Kidney (tissue), 13 donors: ENCODE measurements at regions not wholly inside any gene's neighbourhood (a gene's known extent, or its start where the extent isn't known, plus 50 kb on each side); places are given as distances from the start of the nearest gene placed in this dataset.

Experiments
- DNase-seq, 5 donors: peaks; one replicate each; pipeline ENCODE4 v3.0.0-alpha.2; 2013 to 2020
- FAIRE-seq: peaks from 2 replicates; lab custom pipeline; 2012; peaks lifted over from hg19 to GRCh38; lab: Jason Lieb, UNC
- H3K27ac ChIP-seq, 2 donors: one replicate each; pipeline ENCODE4 v1.7.0; 2013; ENCODE audit warnings: low read depth in 2 of 2, low read length in 2 of 2, inconsistent platforms in 1 of 2
- H3K27me3 ChIP-seq: one replicate; pipeline ENCODE4 v1.7.1; 2013; ENCODE audit warnings: low read length, inconsistent platforms; ENCODE audit not compliant: control insufficient read depth, insufficient read depth
- H3K36me3 ChIP-seq, 3 donors: one replicate each; pipeline versions ENCODE4 v1.7.0 to v1.7.1; 2013; ENCODE audit warnings: low read length in 3 of 3, control low read depth in 1 of 3, inconsistent platforms in 1 of 3; ENCODE audit not compliant: insufficient read depth in 3 of 3, control insufficient read depth in 2 of 3
- H3K4me1 ChIP-seq, 3 donors: one replicate each; pipeline versions ENCODE4 v1.7.0 to v1.7.1; 2013; ENCODE audit warnings: low read length in 3 of 3, inconsistent platforms in 1 of 3, low read depth in 1 of 3; ENCODE audit not compliant: control insufficient read depth in 2 of 3, insufficient read depth in 2 of 3
- H3K4me3 ChIP-seq, 3 donors: one replicate each; pipeline versions ENCODE4 v1.7.0 to v1.8.1; 2013; ENCODE audit warnings: low read length in 3 of 3, control low read depth in 1 of 3, inconsistent platforms in 1 of 3
- H3K9ac ChIP-seq, 3 donors: one replicate each; pipeline versions ENCODE4 v1.7.0 to v1.7.1; 2013; ENCODE audit warnings: low read length in 3 of 3, control low read depth in 1 of 3, inconsistent platforms in 1 of 3
- H3K9me3 ChIP-seq, 3 donors: one replicate each; pipeline versions ENCODE4 v1.7.0 to v1.7.1; 2013; ENCODE audit warnings: low read length in 3 of 3, control low read depth in 1 of 3, inconsistent platforms in 1 of 3; ENCODE audit not compliant: control insufficient read depth in 2 of 3, insufficient read depth in 1 of 3
- intact Hi-C: fragments of 100-400 bp; cut with DNase I; formaldehyde crosslinking; loops from one replicate; pipeline ENCODE4 v1.11.1; 2022
- TF ChIP-seq, protein P1 (sequence below): IDR thresholded peaks from 3 replicates; pipeline ENCODE4 v1.5.1; 2012; ENCODE audit warnings: mild to moderate bottlenecking, moderate library complexity, borderline replicate concordance; ENCODE audit not compliant: insufficient read depth; ENCODE audit errors: extremely low read depth
- donor health status: control.
- donor health status: control.
- donor health status: control.
- donor health status: control.
- donor health status: control.
- donor health status: DM: yes; HTN: yes; CAD: no.
- donor health status: Normal renal cell carcinoma (clear cell type).

DNA sequence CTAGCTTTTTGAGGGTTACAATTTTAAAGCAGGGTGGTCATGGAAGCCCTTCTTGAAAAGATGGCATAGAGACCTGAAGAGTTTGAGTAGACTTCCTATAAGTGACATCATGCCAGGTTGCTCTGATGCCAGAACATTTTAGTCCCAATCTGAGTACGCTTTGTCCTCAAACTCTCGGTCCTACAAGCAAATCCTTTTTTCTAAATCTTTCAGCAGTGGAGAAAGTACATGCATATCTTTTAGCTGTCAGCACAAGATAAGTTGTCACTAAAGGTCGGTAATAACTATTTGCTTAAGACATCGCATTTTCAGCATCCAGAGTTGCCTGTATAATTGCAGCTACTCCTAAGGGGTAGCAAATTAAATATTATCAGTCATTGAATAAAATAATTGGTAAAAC is 140.4 kb downstream of the ATP6V1G3 start:
- H3K27me3 ChIP-seq: no peaks in the 10 kb centered on the region
- TF ChIP-seq, protein P1, sequence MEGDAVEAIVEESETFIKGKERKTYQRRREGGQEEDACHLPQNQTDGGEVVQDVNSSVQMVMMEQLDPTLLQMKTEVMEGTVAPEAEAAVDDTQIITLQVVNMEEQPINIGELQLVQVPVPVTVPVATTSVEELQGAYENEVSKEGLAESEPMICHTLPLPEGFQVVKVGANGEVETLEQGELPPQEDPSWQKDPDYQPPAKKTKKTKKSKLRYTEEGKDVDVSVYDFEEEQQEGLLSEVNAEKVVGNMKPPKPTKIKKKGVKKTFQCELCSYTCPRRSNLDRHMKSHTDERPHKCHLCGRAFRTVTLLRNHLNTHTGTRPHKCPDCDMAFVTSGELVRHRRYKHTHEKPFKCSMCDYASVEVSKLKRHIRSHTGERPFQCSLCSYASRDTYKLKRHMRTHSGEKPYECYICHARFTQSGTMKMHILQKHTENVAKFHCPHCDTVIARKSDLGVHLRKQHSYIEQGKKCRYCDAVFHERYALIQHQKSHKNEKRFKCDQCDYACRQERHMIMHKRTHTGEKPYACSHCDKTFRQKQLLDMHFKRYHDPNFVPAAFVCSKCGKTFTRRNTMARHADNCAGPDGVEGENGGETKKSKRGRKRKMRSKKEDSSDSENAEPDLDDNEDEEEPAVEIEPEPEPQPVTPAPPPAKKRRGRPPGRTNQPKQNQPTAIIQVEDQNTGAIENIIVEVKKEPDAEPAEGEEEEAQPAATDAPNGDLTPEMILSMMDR: no peak
- intact Hi-C loops: no loop called here
- H3K27ac ChIP-seq: no peak overlapping the region
- no peaks in the 10 kb centered on the region for H3K36me3 ChIP-seq
- no peak overlapping the region for H3K9ac ChIP-seq
- H3K9me3 ChIP-seq: no peaks in the 10 kb centered on the region
- DNase-seq (no peak), FAIRE-seq (no peak)
- H3K4me1 ChIP-seq: no peaks in the 10 kb centered on the region
- H3K4me3 ChIP-seq: no peak overlapping the region

DNA sequence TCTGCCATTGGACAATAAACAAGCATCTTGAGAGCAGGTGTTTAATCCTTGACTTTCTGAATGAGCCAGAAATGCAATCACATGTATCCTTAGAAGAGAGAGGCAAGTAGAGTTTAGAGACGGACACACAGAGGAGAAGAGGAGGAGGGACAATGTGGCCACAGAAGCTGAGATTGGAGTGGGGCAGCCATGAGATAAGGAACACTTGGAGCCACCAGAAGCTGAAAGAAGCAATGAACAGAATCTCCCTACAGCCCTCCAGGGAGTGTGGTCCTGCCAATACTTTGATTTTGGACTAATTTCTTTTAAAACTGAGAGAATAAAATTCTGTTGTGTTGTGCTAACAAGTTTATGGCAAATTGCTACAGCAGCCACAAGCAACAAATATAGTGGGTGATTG is 141.0 kb downstream of the ATP6V1G3 start:
- Histone ChIP-seq H3K9me3 (no peaks in the 10 kb centered on the region), H3K27me3 (no peaks in the 10 kb centered on the region), H3K4me3 (no peak overlapping the region), H3K27ac (no peak overlapping the region), H3K4me1 (no peaks in the 10 kb centered on the region), H3K9ac (no peak overlapping the region), H3K36me3 (no peaks in the 10 kb centered on the region)
- intact Hi-C loops: no loop called here
- DNase-seq (no peak), FAIRE-seq (no peak)
- TF ChIP-seq, protein P1: no peak

DNA sequence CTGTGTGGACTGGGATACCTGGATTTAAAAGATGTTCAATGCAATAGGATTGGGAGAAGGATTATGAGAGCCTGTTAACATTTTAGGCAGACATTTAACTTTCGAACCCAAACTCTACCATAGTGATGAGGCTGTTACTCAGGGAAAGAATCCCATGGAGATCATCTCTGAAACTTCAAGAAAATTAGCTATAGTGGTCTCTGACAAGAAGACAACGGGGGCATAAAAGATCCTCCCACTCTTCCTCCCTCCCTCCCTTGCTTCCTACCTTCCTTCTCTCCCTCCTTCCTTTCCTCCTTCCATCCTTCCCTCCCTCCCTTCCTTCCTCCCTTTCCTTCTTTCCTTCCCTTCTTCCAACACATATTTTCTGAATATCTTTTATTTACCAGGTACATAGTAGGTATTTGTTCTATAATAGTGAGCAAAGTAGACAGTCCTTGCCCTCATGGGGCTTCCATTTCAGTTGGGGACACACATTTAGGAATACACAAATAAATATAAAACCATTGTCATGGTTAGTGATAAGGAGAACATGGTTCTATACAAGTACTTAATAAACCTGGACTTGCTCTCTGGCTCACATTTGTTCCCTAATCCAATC is 143.2 kb downstream of the ATP6V1G3 start:
- TF ChIP-seq, protein P1: no peak
- intact Hi-C loops: no loop called here
- no peak overlapping the region for H3K9ac ChIP-seq
- no peaks in the 10 kb centered on the region for H3K9me3 ChIP-seq
- no peaks in the 10 kb centered on the region for H3K4me1 ChIP-seq
- H3K27ac ChIP-seq: no peak overlapping the region
- no peak overlapping the region for H3K4me3 ChIP-seq
- FAIRE-seq: no peak
- no peaks in the 10 kb centered on the region for H3K36me3 ChIP-seq
- no peaks in the 10 kb centered on the region for H3K27me3 ChIP-seq
- DNase-seq: no peak
